Urothelium cell line (cell line): ENCODE measurements at regions not wholly inside any gene's neighbourhood (a gene's known extent, or its start where the extent isn't known, plus 50 kb on each side); places are given as distances from the start of the nearest gene placed in this dataset.
A peak's percentile ranks its signal among the peaks of the same experiment; 100 is the strongest.

Source experiments
- DNase-seq: peaks from one replicate; pipeline ENCODE4 v3.0.0; 2011; ENCODE audit warnings: low spot score, mixed read lengths
- FAIRE-seq: peaks from 2 replicates; lab custom pipeline; 2011; peaks lifted over from hg19 to GRCh38; lab: Jason Lieb, UNC

- no peak for DNase-seq
- no peak for FAIRE-seq
Measured at GRCh38 chr20:39269493-39270217, 307.5 kb downstream of the DHX35 start.

- peak; percentile 74 for DNase-seq
- peak; percentile 68 for FAIRE-seq
Measured at GRCh38 chr20:39268981-39269461, 306.9 kb downstream of the DHX35 start.

GRCh38 chr20:39268491-39268951 is 306.4 kb downstream of the DHX35 start:
- FAIRE-seq = no peak

GRCh38 chr20:39266989-39267388 is 304.8 kb downstream of the DHX35 start:
- DNase-seq (no peak), FAIRE-seq (no peak)

More at GRCh38 chr20:39268491-39268951, 306.4 kb downstream of the DHX35 start:
- DNase-seq = no peak

GRCh38 chr20:39264506-39265172 is 302.5 kb downstream of the DHX35 start:
- FAIRE-seq = no peak
- peak; percentile 84 for DNase-seq

- FAIRE-seq (no peak), DNase-seq (no peak)
Measured at GRCh38 chr20:39263076-39263475, 300.9 kb downstream of the DHX35 start.

GRCh38 chr20:39259808-39260207 is 297.7 kb downstream of the DHX35 start:
- no peak for FAIRE-seq
- no peak for DNase-seq

- no peak for FAIRE-seq
- no peak for DNase-seq
Measured at GRCh38 chr20:39259010-39259803, 297.1 kb downstream of the DHX35 start.

- FAIRE-seq (no peak), DNase-seq (no peak)
Measured at GRCh38 chr20:39258253-39258652, 296.1 kb downstream of the DHX35 start.

GRCh38 chr20:39253051-39253755 is 291.1 kb downstream of the DHX35 start:
- DNase-seq (no peak), FAIRE-seq (no peak)

GRCh38 chr20:39252035-39252434 is 289.9 kb downstream of the DHX35 start:
- no peak for DNase-seq
- no peak for FAIRE-seq

GRCh38 chr20:39249798-39250197 is 287.7 kb downstream of the DHX35 start:
- no peak for FAIRE-seq
- no peak for DNase-seq

GRCh38 chr20:39248862-39249485 is 286.8 kb downstream of the DHX35 start:
- DNase-seq (no peak), FAIRE-seq (no peak)

GRCh38 chr20:39248171-39248861 is 286.2 kb downstream of the DHX35 start:
- DNase-seq = no peak
- FAIRE-seq = no peak

GRCh38 chr20:39246436-39246835 is 284.3 kb downstream of the DHX35 start:
- FAIRE-seq (no peak), DNase-seq (no peak)

- no peak for FAIRE-seq
- no peak for DNase-seq
Measured at GRCh38 chr20:39245685-39246311, 283.7 kb downstream of the DHX35 start.

GRCh38 chr20:39243962-39244361 is 281.8 kb downstream of the DHX35 start:
- FAIRE-seq (no peak), DNase-seq (no peak)

GRCh38 chr20:39242614-39243013 is 280.5 kb downstream of the DHX35 start:
- DNase-seq (no peak), FAIRE-seq (no peak)

- no peak for DNase-seq
- no peak for FAIRE-seq
Measured at GRCh38 chr20:39234520-39235095, 272.5 kb downstream of the DHX35 start.
